ENCODE measurements at regions not wholly inside any gene's neighbourhood (a gene's known extent, or its start where the extent isn't known, plus 50 kb on each side); places are given as distances from the start of the nearest gene placed in this dataset.

GRCh38 chr6:98380589-98380988 is 453.8 kb upstream of the POU3F2 start:
- TF ChIP-seq POLR2AphosphoS5 (IDR thresholded peaks at IDR 0.05) (no peak), EP300 (IDR thresholded peaks at IDR 0.05) (no peak), POLR2A (IDR thresholded peaks at IDR 0.05) (no peak), CTCF (IDR thresholded peaks at IDR 0.05) (no peak)

Measured in sigmoid colon (tissue), 4 donors.